HUES64 (cell line): ENCODE measurements at regions not wholly inside any gene's neighbourhood (a gene's known extent, or its start where the extent isn't known, plus 50 kb on each side); places are given as distances from the start of the nearest gene placed in this dataset.

ENCODE experiments used
- H3K27ac ChIP-seq: 2 replicates; pipeline ENCODE4 v1.7.0; 2013; ENCODE audit warnings: low read depth, low read length, inconsistent platforms
- H3K27me3 ChIP-seq: 2 replicates; pipeline ENCODE4 v1.6.1; 2013; ENCODE audit warnings: mild to moderate bottlenecking, low read length; ENCODE audit not compliant: insufficient read depth
- H3K36me3 ChIP-seq: 2 replicates; pipeline ENCODE4 v1.6.1; 2013; ENCODE audit warnings: mild to moderate bottlenecking, low read length; ENCODE audit not compliant: insufficient read depth
- H3K4me1 ChIP-seq: 2 replicates; pipeline ENCODE4 v1.6.1; 2013; ENCODE audit warnings: mild to moderate bottlenecking, low read length, moderate library complexity; ENCODE audit not compliant: insufficient read depth
- H3K4me3 ChIP-seq: 2 replicates; pipeline ENCODE4 v1.5.1; 2013; ENCODE audit warnings: mild to moderate bottlenecking, low read length, moderate library complexity
- H3K9ac ChIP-seq: 2 replicates; pipeline ENCODE4 v1.6.1; 2013; ENCODE audit warnings: mild to moderate bottlenecking, low read depth, low read length
- H3K9me3 ChIP-seq: 2 replicates; pipeline ENCODE4 v1.6.1; 2013; ENCODE audit warnings: low read depth, low read length; ENCODE audit not compliant: insufficient read depth
- WGBS: fragments of 150-250, 120-280 bp; methylation state at CpG from one replicate; pipeline ENCODE4 v1.1.7; 2013; ENCODE audit warnings: missing lambda C conversion rate; 5-methylcytosine and 5-hydroxymethylcytosine counted together

DNA sequence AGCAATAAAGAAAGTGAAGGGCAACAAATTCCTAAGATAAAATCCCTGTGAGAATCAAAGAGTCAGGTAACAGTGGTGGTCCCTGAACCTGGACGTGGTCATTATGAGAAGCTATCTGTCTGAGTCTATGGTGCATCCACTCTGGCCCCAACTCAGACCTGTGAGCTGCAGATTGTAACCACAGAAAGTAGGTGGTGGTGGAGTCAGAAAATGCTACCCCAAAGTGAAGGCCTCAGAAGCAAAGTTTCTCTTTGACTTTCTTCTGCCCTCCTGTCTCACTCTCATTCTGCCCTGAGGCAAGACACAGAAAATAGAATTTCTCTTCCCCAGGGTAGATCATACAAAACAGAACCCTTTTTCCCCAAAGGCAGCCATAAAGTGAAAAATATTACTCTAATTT is 84.1 kb upstream of the NEIL3 start:
- Histone ChIP-seq H3K27ac (no peak overlapping the region), H3K9ac (no peak overlapping the region), H3K27me3 (no peaks in the 10 kb centered on the region), H3K36me3 (no peaks in the 10 kb centered on the region), H3K4me1 (peaks cover 12% of the 10 kb centered on the region; the same call in 1 of the 2 replicates), H3K9me3 (no peaks in the 10 kb centered on the region), H3K4me3 (no peak overlapping the region)
- 84% methylated on average over 1 of the region's 1 CpG for WGBS

DNA sequence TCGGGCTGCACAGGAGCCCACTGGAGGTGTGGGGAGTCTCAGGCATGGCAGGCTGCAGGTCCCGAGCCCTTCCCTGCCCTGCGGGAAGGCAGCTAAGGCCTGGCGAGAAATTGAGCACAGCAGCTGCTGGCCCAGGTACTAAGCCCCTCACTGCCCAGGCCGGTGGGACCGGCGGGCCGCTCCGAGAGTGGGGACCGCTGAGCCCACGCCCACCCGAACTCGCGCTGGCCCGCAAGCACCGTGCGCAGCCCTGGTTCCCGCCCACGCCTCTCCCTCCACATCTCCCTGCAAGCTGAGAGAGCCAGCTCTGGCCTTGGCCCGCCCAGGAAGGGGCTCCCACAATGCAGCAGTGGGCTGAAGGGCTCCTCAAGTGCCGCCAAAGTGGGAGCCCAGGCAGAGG is 82.0 kb upstream of the NEIL3 start:
- no peak overlapping the region for H3K27ac ChIP-seq
- H3K9ac ChIP-seq = no peak overlapping the region
- H3K4me3 ChIP-seq = no peak overlapping the region
- H3K4me1 ChIP-seq = peaks cover 12% of the 10 kb centered on the region; the same call in 1 of the 2 replicates
- WGBS = 91% methylated on average over 21 of the region's 21 CpGs
- H3K9me3 ChIP-seq = no peaks in the 10 kb centered on the region
- no peaks in the 10 kb centered on the region for H3K27me3 ChIP-seq
- H3K36me3 ChIP-seq = no peaks in the 10 kb centered on the region

GRCh38 chr4:177228599-177228998 is 81.1 kb upstream of the NEIL3 start:
- no peak overlapping the region for H3K9ac ChIP-seq
- no peak overlapping the region for H3K27ac ChIP-seq
- H3K9me3 ChIP-seq = no peaks in the 10 kb centered on the region
- peaks cover 12% of the 10 kb centered on the region; the same call in 1 of the 2 replicates for H3K4me1 ChIP-seq
- no peak overlapping the region for H3K4me3 ChIP-seq
- no peaks in the 10 kb centered on the region for H3K27me3 ChIP-seq
- 96% methylated on average over 4 of the region's 4 CpGs for WGBS
- no peaks in the 10 kb centered on the region for H3K36me3 ChIP-seq

DNA sequence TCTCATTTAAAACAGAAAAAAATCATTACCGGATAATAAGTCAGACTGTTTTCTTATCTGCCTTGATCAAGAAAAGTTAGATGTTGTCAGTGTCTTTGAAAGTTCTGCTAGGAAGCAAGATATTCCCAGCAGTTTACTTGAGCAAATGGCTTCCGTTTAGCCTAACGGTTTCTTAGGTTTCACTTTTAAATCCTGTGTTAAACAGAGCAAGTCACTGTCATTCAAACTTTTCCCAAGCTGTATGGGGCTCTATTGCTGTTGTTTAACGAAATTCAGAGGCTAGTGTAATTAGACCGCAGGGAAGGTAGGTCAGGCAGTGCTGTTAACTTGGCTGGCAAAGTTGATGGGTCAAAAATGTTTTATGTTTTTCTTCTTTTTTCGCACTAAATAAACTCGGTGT is 80.3 kb upstream of the NEIL3 start:
- H3K9me3 ChIP-seq = no peaks in the 10 kb centered on the region
- no peaks in the 10 kb centered on the region for H3K27me3 ChIP-seq
- H3K36me3 ChIP-seq = no peaks in the 10 kb centered on the region
- H3K27ac ChIP-seq = no peak overlapping the region
- H3K4me3 ChIP-seq = no peak overlapping the region
- H3K4me1 ChIP-seq = peaks cover 12% of the 10 kb centered on the region; the same call in 1 of the 2 replicates
- H3K9ac ChIP-seq = no peak overlapping the region
- WGBS = 67% methylated on average over 5 of the region's 7 CpGs

DNA sequence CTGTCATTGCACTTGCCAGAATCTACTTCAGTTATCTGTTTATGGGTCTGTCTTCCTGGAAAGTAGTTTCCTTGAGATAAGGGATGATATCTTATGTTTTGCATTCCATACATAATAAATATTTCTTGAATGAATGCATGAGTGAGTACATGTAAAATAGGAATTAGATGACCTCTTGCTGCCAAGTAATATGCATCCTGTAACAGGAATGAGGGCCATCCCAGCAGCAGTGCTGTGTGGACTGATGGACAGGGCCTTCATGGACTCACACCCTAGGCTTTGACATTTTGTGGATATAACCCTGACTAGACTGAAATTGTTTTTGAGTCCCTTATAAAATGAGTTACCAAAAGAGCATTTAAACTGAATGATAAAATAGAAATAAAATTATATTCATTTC is 77.2 kb upstream of the NEIL3 start:
- Histone ChIP-seq H3K27me3 (no peaks in the 10 kb centered on the region), H3K4me3 (no peak overlapping the region), H3K27ac (no peak overlapping the region), H3K4me1 (peaks cover 12% of the 10 kb centered on the region; the same call in 1 of the 2 replicates), H3K36me3 (no peaks in the 10 kb centered on the region), H3K9ac (no peak overlapping the region), H3K9me3 (no peaks in the 10 kb centered on the region)

DNA sequence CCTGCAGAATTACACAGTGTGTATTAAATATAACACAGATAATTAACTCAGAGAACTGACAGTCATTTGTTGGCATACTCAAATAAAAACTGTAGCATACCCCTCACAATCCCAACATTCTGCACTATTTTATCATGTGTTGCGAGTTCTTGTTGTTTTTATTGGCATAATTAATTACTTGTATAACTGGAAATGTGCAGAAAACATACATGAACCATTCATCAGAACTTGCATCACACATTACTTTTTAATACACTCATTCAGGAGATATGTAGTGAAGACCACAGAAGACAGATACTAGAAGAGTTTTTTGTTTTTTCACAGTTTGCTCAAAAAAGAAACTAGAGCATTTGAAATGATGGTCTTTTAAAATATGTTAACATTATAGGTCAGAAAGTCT is 74.6 kb upstream of the NEIL3 start:
- no peaks in the 10 kb centered on the region for H3K27me3 ChIP-seq
- no peaks in the 10 kb centered on the region for H3K4me1 ChIP-seq
- H3K9ac ChIP-seq = no peak overlapping the region

DNA sequence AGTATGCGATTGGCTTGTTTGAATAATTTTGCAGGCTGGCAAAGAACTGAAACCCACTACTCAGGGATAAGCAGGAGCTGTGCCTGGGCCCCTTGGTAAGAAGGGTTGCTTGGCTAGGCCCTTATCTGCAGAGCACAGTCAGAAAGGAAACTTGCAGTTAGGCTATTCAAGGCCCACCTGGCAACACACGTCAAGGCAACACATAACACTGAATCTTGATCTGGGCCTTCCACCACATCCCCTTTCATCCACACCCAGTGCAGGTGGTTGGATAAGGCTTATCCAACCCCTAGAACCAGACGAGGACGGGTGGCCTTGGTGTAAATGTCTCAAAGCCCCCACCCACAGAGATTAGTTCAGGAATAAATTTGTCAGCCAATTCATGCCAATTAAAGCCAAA is 72.8 kb upstream of the NEIL3 start:
- H3K27ac ChIP-seq = no peak overlapping the region
- no peaks in the 10 kb centered on the region for H3K27me3 ChIP-seq
- H3K9ac ChIP-seq = no peak overlapping the region
- no peaks in the 10 kb centered on the region for H3K9me3 ChIP-seq
- no peaks in the 10 kb centered on the region for H3K36me3 ChIP-seq
- H3K4me3 ChIP-seq = no peak overlapping the region
- WGBS = 91% methylated on average over 4 of the region's 4 CpGs
- H3K4me1 ChIP-seq = no peaks in the 10 kb centered on the region

More for the DNA sequence above, 74.6 kb upstream of the NEIL3 start:
- no CpG with 5 or more reads among the region's 1 CpG for WGBS
- Histone ChIP-seq H3K27ac (no peak overlapping the region), H3K4me3 (no peak overlapping the region), H3K36me3 (no peaks in the 10 kb centered on the region), H3K9me3 (no peaks in the 10 kb centered on the region)

- Histone ChIP-seq H3K9ac (no peak overlapping the region), H3K27ac (no peak overlapping the region), H3K27me3 (no peaks in the 10 kb centered on the region), H3K4me3 (no peak overlapping the region), H3K9me3 (no peaks in the 10 kb centered on the region), H3K36me3 (no peaks in the 10 kb centered on the region), H3K4me1 (no peaks in the 10 kb centered on the region)
- 88% methylated on average over 2 of the region's 2 CpGs for WGBS
These were observed 72.4 kb upstream of the NEIL3 start for GRCh38 chr4:177237291-177237690.

GRCh38 chr4:177239477-177239876 is 70.2 kb upstream of the NEIL3 start:
- no peak overlapping the region for H3K4me3 ChIP-seq
- H3K9me3 ChIP-seq = no peaks in the 10 kb centered on the region
- no peaks in the 10 kb centered on the region for H3K36me3 ChIP-seq
- 100% methylated on average over 1 of the region's 1 CpG for WGBS
- no peak overlapping the region for H3K9ac ChIP-seq
- no peaks in the 10 kb centered on the region for H3K27me3 ChIP-seq
- no peak overlapping the region for H3K27ac ChIP-seq
- H3K4me1 ChIP-seq = no peaks in the 10 kb centered on the region

DNA sequence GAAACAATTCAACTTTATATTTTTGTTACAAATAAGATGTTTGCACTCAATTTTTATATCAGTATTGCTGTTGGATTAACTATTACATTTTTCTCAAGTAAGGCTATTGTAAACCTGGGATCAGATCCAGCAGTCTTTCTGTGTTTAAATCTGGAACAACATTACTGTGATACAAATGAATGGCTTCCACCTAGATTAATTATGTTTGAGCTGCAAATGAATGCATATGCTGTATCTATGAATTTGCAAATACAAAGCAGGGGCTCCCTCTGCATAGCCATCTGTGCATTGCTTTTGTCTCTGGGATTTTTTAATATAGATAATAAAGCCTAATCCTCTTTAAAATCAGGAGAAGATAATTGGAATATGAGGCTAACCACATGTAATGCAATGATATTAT is 69.8 kb upstream of the NEIL3 start:
- Histone ChIP-seq H3K4me1 (no peaks in the 10 kb centered on the region), H3K27ac (no peak overlapping the region)

DNA sequence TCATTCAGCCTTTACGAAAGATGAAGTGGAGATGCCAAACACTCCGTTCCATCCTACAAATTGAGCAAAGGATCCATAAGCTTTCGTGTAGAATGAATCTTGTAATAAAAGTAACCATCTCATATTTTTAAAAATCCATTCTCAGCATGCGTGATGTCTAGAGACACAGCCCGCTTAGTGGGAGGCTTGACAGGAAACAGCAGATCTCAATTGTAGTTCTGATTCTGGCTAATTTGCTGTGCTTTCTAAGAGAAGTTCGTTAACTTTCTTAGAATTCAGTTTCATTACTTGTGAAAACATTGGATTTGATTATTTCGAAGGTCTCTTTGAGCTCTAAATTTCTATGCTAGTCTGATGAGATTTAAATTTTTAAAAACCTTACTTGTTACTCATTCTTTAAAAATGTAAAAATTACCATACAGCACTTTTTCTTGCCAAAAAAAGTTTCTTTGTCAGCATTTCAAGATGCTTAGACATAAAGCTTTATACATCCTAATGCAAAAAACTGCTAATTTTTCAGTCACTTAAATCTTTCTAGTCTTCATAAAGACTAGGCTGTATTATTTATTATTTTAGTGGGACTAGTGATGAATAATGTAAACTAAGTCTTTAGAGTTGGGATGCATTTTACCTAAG is 66.9 kb upstream of the NEIL3 start:
- H3K4me3 ChIP-seq = no peak overlapping the region
- WGBS = 95% methylated on average over 6 of the region's 7 CpGs

More for the DNA sequence above, 69.8 kb upstream of the NEIL3 start:
- Histone ChIP-seq H3K27me3 (no peaks in the 10 kb centered on the region), H3K9ac (no peak overlapping the region), H3K9me3 (no peaks in the 10 kb centered on the region), H3K36me3 (no peaks in the 10 kb centered on the region), H3K4me3 (no peak overlapping the region)

More for the DNA sequence above, 66.9 kb upstream of the NEIL3 start:
- Histone ChIP-seq H3K27ac (no peak overlapping the region), H3K27me3 (no peaks in the 10 kb centered on the region), H3K4me1 (no peaks in the 10 kb centered on the region), H3K9ac (no peak overlapping the region), H3K9me3 (no peaks in the 10 kb centered on the region), H3K36me3 (no peaks in the 10 kb centered on the region)
